NCI-H82 treated with DMSO at 0.1 percent for 48 hours (cell line): ENCODE measurements at regions not wholly inside any gene's neighbourhood (a gene's known extent, or its start where the extent isn't known, plus 50 kb on each side); places are given as distances from the start of the nearest gene placed in this dataset.

ENCODE experiments used
- DNase-seq: peaks from one replicate; lab custom pipeline; 2025; ENCODE audit not compliant: unreplicated experiment; lab: John Stamatoyannopoulos, UW

GRCh38 chr2:107607054-107607453, 219.6 kb upstream of the RGPD4 start:
- DNase-seq = no peak

GRCh38 chr2:107607473-107607872, 219.2 kb upstream of the RGPD4 start:
- no peak for DNase-seq

GRCh38 chr2:107615039-107615438, 211.7 kb upstream of the RGPD4 start:
- DNase-seq = no peak

- no peak for DNase-seq
These were observed 207.9 kb upstream of the RGPD4 start for GRCh38 chr2:107618769-107619168.

GRCh38 chr2:107621186-107622165, 205.2 kb upstream of the RGPD4 start:
- DNase-seq = no peak

- no peak for DNase-seq
These were observed 203.9 kb upstream of the RGPD4 start for GRCh38 chr2:107622741-107623310.

- no peak for DNase-seq
These were observed 200.7 kb upstream of the RGPD4 start for GRCh38 chr2:107625982-107626381.

GRCh38 chr2:107627164-107627563, 199.5 kb upstream of the RGPD4 start:
- DNase-seq = no peak

- no peak for DNase-seq
These were observed 198.8 kb upstream of the RGPD4 start for GRCh38 chr2:107627926-107628325.

GRCh38 chr2:107633580-107634147, 193.0 kb upstream of the RGPD4 start:
- DNase-seq = no peak

- DNase-seq = no peak
These were observed 192.5 kb upstream of the RGPD4 start for GRCh38 chr2:107634172-107634571.

- DNase-seq = no peak
These were observed 190.8 kb upstream of the RGPD4 start for GRCh38 chr2:107635883-107636282.

- DNase-seq = no peak
These were observed 181.1 kb upstream of the RGPD4 start for GRCh38 chr2:107645586-107645985.

- no peak for DNase-seq
These were observed 177.8 kb upstream of the RGPD4 start for GRCh38 chr2:107648781-107649404.

- DNase-seq = no peak
These were observed 169.6 kb upstream of the RGPD4 start for GRCh38 chr2:107657049-107657448.

- no peak for DNase-seq
These were observed 163.1 kb upstream of the RGPD4 start for GRCh38 chr2:107663632-107664031.

- no peak for DNase-seq
These were observed 157.4 kb upstream of the RGPD4 start for GRCh38 chr2:107669335-107669734.

- DNase-seq = no peak
These were observed 144.8 kb upstream of the RGPD4 start for GRCh38 chr2:107681936-107682335.

- DNase-seq = no peak
These were observed 142.3 kb upstream of the RGPD4 start for GRCh38 chr2:107684421-107684820.

- no peak for DNase-seq
These were observed 141.2 kb upstream of the RGPD4 start for GRCh38 chr2:107685421-107685986.

GRCh38 chr2:107687073-107687472, 139.6 kb upstream of the RGPD4 start:
- DNase-seq = no peak
